Mucosa of descending colon (tissue), 3 donors: ENCODE measurements at regions not wholly inside any gene's neighbourhood (a gene's known extent, or its start where the extent isn't known, plus 50 kb on each side); places are given as distances from the start of the nearest gene placed in this dataset.

Source experiments
- ATAC-seq: fragments of 200-7000 bp; cut with Tn5 transposase; one replicate; pipeline ENCODE4 v1.9.1; 2020; ENCODE audit warnings: mild to moderate bottlenecking, moderate library complexity
- DNase-seq, 3 donors: peaks; one replicate each; pipeline ENCODE4 v3.0.0-alpha.2; 2020
- H3K36me3 ChIP-seq: fragments of 200-600 bp; one replicate; pipeline ENCODE4 v1.8.0; 2021; ENCODE audit warnings: low read depth, mild to moderate bottlenecking
- H3K4me1 ChIP-seq: fragments of 200-600 bp; one replicate; pipeline ENCODE4 v1.8.0; 2021; ENCODE audit warnings: low read depth, mild to moderate bottlenecking
- H3K4me3 ChIP-seq: fragments of 200-600 bp; one replicate; pipeline ENCODE4 v1.8.0; 2021; ENCODE audit warnings: mild to moderate bottlenecking
- H3K9me3 ChIP-seq: fragments of 200-600 bp; one replicate; pipeline ENCODE4 v1.8.0; 2021; ENCODE audit warnings: mild to moderate bottlenecking
- intact Hi-C, 2 donors: fragments of 100-400 bp; cut with DNase I in 1 of 2; cut with micrococcal nuclease in 1 of 2; formaldehyde crosslinking; loops; one replicate each; pipeline versions ENCODE4 v1.11.0 to v1.11.1; 2022; cut with DNase I, micrococcal nuclease
- TF ChIP-seq, protein P1 (sequence below): fragments of 200-600 bp; IDR thresholded peaks from one replicate; pipeline ENCODE4 v1.8.0; 2022; ENCODE audit warnings: antibody characterized with exemption, mild to moderate bottlenecking
- donor health status: DM: no; HTN: no; CAD: no; lungs with moderate emphysema.
- donor health status: DM: no; HTN: no; CAD: no.
- donor health status: DM: no; HTN: yes; CAD: no.

DNA sequence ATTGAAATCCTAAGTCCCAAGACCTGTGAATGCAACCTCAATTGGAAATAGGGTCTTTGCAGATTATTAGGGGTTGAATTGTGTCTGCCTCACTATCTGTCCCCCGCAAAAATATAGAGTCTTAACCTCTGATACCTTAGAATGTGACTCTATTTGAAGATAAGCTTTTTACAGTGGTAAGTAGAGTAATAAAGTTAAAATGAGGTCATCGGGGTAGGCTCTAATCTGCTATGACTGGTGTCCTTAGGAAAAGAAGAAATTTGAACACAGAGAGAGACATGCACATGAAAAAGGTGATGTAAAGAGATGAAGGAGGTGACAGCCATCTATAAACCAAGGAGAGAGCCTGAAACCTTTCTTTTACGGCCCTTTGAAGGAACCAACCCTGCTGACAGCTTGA lies 287.1 kb upstream of the ADRA1B start:
- H3K4me3 ChIP-seq, result no peak overlapping the region
- DNase-seq (no peak), ATAC-seq (no peak)
- TF ChIP-seq, protein P1, sequence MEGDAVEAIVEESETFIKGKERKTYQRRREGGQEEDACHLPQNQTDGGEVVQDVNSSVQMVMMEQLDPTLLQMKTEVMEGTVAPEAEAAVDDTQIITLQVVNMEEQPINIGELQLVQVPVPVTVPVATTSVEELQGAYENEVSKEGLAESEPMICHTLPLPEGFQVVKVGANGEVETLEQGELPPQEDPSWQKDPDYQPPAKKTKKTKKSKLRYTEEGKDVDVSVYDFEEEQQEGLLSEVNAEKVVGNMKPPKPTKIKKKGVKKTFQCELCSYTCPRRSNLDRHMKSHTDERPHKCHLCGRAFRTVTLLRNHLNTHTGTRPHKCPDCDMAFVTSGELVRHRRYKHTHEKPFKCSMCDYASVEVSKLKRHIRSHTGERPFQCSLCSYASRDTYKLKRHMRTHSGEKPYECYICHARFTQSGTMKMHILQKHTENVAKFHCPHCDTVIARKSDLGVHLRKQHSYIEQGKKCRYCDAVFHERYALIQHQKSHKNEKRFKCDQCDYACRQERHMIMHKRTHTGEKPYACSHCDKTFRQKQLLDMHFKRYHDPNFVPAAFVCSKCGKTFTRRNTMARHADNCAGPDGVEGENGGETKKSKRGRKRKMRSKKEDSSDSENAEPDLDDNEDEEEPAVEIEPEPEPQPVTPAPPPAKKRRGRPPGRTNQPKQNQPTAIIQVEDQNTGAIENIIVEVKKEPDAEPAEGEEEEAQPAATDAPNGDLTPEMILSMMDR, result no peak
- intact Hi-C loops, result no loop called here
- no peaks in the 10 kb centered on the region for H3K36me3 ChIP-seq
- no peaks in the 10 kb centered on the region for H3K9me3 ChIP-seq
- no peaks in the 10 kb centered on the region for H3K4me1 ChIP-seq

DNA sequence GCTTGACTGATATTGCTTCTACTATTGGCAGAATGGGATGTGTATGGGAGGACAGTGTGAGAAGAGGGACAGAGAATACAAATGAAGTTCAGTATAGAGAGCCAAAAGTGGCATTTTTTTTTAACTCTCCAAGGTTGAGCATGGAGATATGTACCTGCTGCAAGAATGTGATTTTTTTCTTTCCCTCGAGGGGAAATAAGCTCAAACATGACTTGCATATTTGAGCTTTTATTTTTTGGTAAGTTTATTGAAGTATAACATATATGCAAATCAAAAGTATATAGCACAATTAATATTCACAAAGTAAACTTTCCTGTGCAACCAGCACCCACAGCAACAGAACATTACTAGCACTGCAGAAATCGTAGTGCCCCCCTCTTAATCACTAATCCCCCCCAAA lies 285.7 kb upstream of the ADRA1B start:
- Histone ChIP-seq H3K9me3 (no peaks in the 10 kb centered on the region), H3K36me3 (no peaks in the 10 kb centered on the region), H3K4me3 (no peak overlapping the region), H3K4me1 (no peaks in the 10 kb centered on the region)
- intact Hi-C loops, result no loop called here
- DNase-seq (no peak), ATAC-seq (no peak)
- TF ChIP-seq, protein P1, result no peak

- Histone ChIP-seq H3K36me3 (no peaks in the 10 kb centered on the region), H3K9me3 (no peaks in the 10 kb centered on the region), H3K4me3 (no peak overlapping the region), H3K4me1 (no peaks in the 10 kb centered on the region)
- TF ChIP-seq, protein P1, result no peak
- no peak for DNase-seq
- intact Hi-C loops, result no loop called here
- no peak for ATAC-seq
Observed at GRCh38 chr5:159631001-159631400, 285.3 kb upstream of the ADRA1B start.

- ATAC-seq, result no peak
- TF ChIP-seq, protein P1, result no peak
- DNase-seq, result no peak
- intact Hi-C loops, result no loop called here
- Histone ChIP-seq H3K4me1 (no peaks in the 10 kb centered on the region), H3K36me3 (no peaks in the 10 kb centered on the region), H3K4me3 (no peak overlapping the region), H3K9me3 (no peaks in the 10 kb centered on the region)
Observed at GRCh38 chr5:159632866-159633265, 283.4 kb upstream of the ADRA1B start.

- no peaks in the 10 kb centered on the region for H3K9me3 ChIP-seq
- intact Hi-C loops, result no loop called here
- no peaks in the 10 kb centered on the region for H3K36me3 ChIP-seq
- TF ChIP-seq, protein P1, result no peak
- ATAC-seq (no peak), DNase-seq (no peak)
- no peak overlapping the region for H3K4me3 ChIP-seq
- no peaks in the 10 kb centered on the region for H3K4me1 ChIP-seq
Observed at GRCh38 chr5:159638481-159638880, 277.8 kb upstream of the ADRA1B start.

DNA sequence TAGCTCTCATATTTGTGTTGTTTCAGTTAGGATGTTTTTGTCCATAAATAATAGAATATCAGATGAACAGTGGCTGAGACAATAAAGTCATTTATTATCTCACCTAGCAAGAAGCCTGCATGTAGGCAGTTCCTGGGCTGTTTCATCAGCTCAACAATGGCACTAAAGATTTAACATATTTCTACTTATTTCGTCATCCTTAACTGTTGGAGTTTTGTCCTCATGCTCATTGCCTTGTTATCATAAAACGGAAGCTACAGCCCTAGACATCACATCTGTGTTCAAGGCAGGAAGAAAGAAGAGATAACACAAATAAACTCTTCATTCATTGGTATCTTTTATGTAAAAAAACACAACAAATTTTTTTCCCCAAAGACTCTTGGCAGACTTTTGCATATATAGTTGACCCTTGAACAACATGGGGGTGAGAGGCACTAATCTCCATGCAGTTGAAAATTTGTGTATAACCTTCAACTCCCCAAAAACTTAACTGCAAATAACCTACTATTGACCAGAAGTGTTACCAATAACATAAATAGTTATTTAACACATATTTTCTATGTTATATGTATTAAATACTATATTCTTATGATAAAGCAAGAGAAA lies 277.2 kb upstream of the ADRA1B start:
- H3K4me3 ChIP-seq, result no peak overlapping the region
- TF ChIP-seq, protein P1, result no peak
- no peaks in the 10 kb centered on the region for H3K36me3 ChIP-seq
- no peaks in the 10 kb centered on the region for H3K9me3 ChIP-seq
- no peaks in the 10 kb centered on the region for H3K4me1 ChIP-seq
- DNase-seq (no peak), ATAC-seq (no peak)
- intact Hi-C loops, result no loop called here
